MG63 (cell line): ENCODE measurements at regions not wholly inside any gene's neighbourhood (a gene's known extent, or its start where the extent isn't known, plus 50 kb on each side); places are given as distances from the start of the nearest gene placed in this dataset.

Experiments used
- DNase-seq: peaks from one replicate; pipeline ENCODE4 v3.0.0-alpha.2; 2020
- H3K27me3 ChIP-seq: fragments of 250-450 bp; sonication (Bioruptor Pico); 2 replicates; pipeline ENCODE4 v1.5.1; 2020; ENCODE audit warnings: mild to moderate bottlenecking, moderate library complexity
- H3K36me3 ChIP-seq: fragments of 250-450 bp; sonication (Bioruptor Pico); 2 replicates; pipeline ENCODE4 v1.5.1; 2020; ENCODE audit warnings: mild to moderate bottlenecking, moderate library complexity
- H3K4me3 ChIP-seq: fragments of 250-450 bp; sonication (Bioruptor Pico); 2 replicates; pipeline ENCODE4 v1.5.1; 2020; ENCODE audit warnings: mild to moderate bottlenecking, moderate library complexity
- H3K9me3 ChIP-seq: fragments of 250-450 bp; sonication (Bioruptor Pico); 2 replicates; pipeline ENCODE4 v1.5.1; 2020; ENCODE audit warnings: mild to moderate bottlenecking, moderate library complexity

DNA sequence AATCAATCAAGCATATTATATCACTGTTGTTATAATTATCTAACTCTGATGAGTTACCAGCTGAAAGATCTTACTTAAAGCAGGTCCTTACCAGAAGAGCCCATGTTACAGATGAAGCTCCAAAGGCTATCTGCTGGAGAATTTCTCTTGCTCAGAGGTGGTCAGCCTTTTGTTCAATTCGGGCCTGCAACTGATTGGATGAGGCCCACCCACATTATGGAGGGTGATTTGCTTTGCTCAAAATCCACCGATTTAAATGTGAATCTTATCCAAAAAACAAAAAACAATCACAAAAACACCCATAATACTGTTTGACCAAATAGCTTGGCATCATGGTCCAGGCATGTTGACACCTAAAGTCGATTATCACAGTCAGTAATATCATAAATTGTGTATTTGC is 348.6 kb upstream of the ANO3 start:
- H3K4me3 ChIP-seq, result no peak overlapping the region
- H3K36me3 ChIP-seq, result no peaks in the 10 kb centered on the region
- DNase-seq, result no peak
- no peaks in the 10 kb centered on the region for H3K27me3 ChIP-seq
- H3K9me3 ChIP-seq, result no peaks in the 10 kb centered on the region

DNA sequence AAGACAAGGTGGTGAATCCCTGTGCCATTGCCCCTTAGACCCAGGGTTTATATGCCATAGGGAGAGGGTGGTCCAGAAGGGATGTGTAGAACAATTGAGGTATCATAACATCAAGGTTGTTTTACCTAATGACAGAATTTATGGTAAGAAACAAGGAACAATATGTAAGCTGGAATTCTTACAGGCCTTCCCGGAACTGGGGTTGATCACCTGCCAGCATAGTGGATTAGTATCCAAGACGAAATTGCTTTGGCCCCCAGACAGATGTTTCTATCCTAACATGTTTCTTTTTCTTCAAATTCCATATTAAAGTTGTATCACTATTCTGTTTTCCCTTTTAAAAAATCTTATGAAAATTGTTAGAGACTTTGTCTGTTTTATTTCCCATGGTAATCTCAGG is 343.8 kb upstream of the ANO3 start:
- H3K9me3 ChIP-seq, result no peaks in the 10 kb centered on the region
- H3K4me3 ChIP-seq, result no peak overlapping the region
- no peaks in the 10 kb centered on the region for H3K36me3 ChIP-seq
- no peaks in the 10 kb centered on the region for H3K27me3 ChIP-seq
- DNase-seq, result no peak

DNA sequence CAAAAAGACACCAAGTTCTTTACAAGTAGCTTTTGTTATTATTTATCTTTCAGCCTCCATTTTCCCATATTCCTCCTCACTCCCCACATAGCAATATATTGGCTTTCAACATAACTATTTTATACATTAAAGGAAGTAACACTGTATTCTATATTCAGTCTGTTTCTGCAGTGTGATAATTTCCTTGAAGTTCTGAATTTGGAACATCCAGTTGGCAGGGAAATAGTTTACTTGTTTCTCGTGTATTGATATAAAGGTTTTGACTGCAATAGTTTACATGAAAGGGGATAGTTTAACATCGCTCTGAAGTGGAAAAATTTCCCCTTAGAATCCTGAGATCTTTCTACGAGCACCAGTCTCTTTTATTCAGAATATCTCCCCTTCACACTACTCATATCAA is 341.5 kb upstream of the ANO3 start:
- Histone ChIP-seq H3K9me3 (no peaks in the 10 kb centered on the region), H3K4me3 (no peak overlapping the region), H3K36me3 (no peaks in the 10 kb centered on the region), H3K27me3 (no peaks in the 10 kb centered on the region)
- DNase-seq, result no peak

GRCh38 chr11:25991476-25991875 is 340.5 kb upstream of the ANO3 start:
- no peaks in the 10 kb centered on the region for H3K9me3 ChIP-seq
- no peaks in the 10 kb centered on the region for H3K36me3 ChIP-seq
- no peak overlapping the region for H3K4me3 ChIP-seq
- DNase-seq, result no peak
- H3K27me3 ChIP-seq, result no peaks in the 10 kb centered on the region

DNA sequence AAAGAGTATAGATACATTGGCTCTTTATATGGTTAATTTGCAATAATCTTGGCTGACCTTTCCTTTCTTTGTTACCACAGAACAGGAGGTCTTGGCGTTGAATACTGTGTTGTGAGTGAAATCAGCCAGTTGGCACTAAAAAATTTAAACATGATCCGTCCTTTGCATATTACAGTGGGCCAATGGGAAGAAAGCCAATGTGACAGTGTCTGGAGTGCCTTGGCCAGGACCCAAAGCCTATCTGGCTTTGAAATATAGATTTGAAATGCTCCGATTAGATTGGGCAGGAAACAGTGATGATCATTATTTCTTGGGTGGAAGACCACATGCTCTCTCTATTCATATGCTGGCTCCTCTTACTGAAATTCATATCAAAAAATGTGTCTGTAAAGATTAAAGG is 339.6 kb upstream of the ANO3 start:
- peak; percentile 9 for DNase-seq
- H3K27me3 ChIP-seq, result no peaks in the 10 kb centered on the region
- no peak overlapping the region for H3K4me3 ChIP-seq
- H3K36me3 ChIP-seq, result no peaks in the 10 kb centered on the region
- H3K9me3 ChIP-seq, result no peaks in the 10 kb centered on the region

DNA sequence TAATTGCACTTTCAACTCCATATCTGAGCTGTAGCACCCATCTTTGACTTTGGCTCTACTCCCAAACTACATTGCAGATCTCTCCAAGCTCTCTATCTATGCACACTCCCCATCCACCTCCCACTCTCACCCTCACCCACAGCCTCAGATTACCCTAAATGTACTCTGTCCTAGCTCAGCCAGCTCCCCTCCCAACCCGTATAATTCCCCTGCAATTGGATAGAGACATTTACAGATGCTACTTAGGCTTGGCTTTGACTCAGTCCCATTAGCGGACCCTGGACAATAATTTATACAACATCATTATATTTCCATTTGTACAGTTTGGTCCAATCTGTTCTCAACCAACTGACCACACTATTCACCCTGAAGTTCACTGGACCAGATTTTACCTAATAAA is 338.9 kb upstream of the ANO3 start:
- no peak overlapping the region for H3K4me3 ChIP-seq
- no peak for DNase-seq
- no peaks in the 10 kb centered on the region for H3K36me3 ChIP-seq
- no peaks in the 10 kb centered on the region for H3K27me3 ChIP-seq
- H3K9me3 ChIP-seq, result no peaks in the 10 kb centered on the region

DNA sequence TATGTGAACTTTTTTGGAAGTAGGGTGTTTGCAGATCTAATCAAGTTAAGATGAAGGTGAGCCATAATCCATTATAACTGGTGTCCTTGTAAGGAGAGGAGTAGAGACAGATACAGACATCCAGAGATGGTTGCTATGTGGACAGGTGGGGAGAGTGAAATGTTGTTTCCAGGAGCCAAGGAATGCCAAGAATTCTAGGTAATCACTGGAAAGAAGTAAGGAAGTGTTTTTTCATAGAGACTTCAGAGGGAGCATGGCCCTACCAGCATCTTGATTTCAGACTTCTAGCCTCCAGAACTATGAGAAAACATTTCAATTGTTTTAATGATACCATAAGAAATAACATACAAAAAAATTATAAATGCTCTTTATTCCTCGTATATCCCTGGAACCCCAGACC is 320.5 kb upstream of the ANO3 start:
- Histone ChIP-seq H3K27me3 (no peaks in the 10 kb centered on the region), H3K36me3 (no peaks in the 10 kb centered on the region), H3K9me3 (no peaks in the 10 kb centered on the region), H3K4me3 (no peak overlapping the region)
- DNase-seq, result no peak

GRCh38 chr11:26014456-26015115 is 317.3 kb upstream of the ANO3 start:
- no peak for DNase-seq
- no peaks in the 10 kb centered on the region for H3K36me3 ChIP-seq
- no peaks in the 10 kb centered on the region for H3K27me3 ChIP-seq
- no peak overlapping the region for H3K4me3 ChIP-seq
- H3K9me3 ChIP-seq, result no peaks in the 10 kb centered on the region

GRCh38 chr11:26017322-26017860 is 314.5 kb upstream of the ANO3 start:
- no peaks in the 10 kb centered on the region for H3K9me3 ChIP-seq
- H3K36me3 ChIP-seq, result no peaks in the 10 kb centered on the region
- no peak for DNase-seq

DNA sequence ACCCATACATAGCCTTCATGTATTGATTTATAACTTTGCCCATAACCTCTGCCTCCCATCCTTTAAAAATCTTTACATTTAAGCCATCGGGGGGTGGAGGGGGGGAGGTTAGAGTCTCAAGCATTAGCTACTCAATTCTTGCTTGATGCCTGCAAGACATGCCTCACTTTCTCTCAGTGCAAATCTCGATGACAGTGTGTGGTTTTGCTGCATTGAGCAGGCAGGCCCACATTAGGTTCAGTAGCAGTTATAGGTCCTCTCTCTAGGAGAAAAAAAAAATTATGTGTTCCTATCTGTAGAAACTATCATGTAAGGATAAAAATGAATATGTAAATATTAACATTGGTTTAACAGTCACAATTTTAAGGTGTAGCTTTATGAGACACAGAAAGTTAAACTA is 314.0 kb upstream of the ANO3 start:
- H3K9me3 ChIP-seq, result no peaks in the 10 kb centered on the region
- DNase-seq, result no peak
- H3K36me3 ChIP-seq, result no peaks in the 10 kb centered on the region
- no peak overlapping the region for H3K4me3 ChIP-seq
- no peaks in the 10 kb centered on the region for H3K27me3 ChIP-seq

More at GRCh38 chr11:26017322-26017860, 314.5 kb upstream of the ANO3 start:
- Histone ChIP-seq H3K27me3 (no peaks in the 10 kb centered on the region), H3K4me3 (no peak overlapping the region)

- no peak for DNase-seq
- H3K9me3 ChIP-seq, result no peaks in the 10 kb centered on the region
- H3K4me3 ChIP-seq, result no peak overlapping the region
- H3K27me3 ChIP-seq, result no peaks in the 10 kb centered on the region
- no peaks in the 10 kb centered on the region for H3K36me3 ChIP-seq
These were observed 313.6 kb upstream of the ANO3 start for GRCh38 chr11:26018336-26018735.

- no peak for DNase-seq
- no peaks in the 10 kb centered on the region for H3K27me3 ChIP-seq
- H3K9me3 ChIP-seq, result no peaks in the 10 kb centered on the region
- H3K36me3 ChIP-seq, result no peaks in the 10 kb centered on the region
- no peak overlapping the region for H3K4me3 ChIP-seq
These were observed 312.5 kb upstream of the ANO3 start for GRCh38 chr11:26019386-26019785.

- Histone ChIP-seq H3K4me3 (no peak overlapping the region), H3K9me3 (no peaks in the 10 kb centered on the region), H3K36me3 (no peaks in the 10 kb centered on the region), H3K27me3 (no peaks in the 10 kb centered on the region)
- DNase-seq, result no peak
These were observed 310.9 kb upstream of the ANO3 start for GRCh38 chr11:26021017-26021416.

- H3K36me3 ChIP-seq, result no peaks in the 10 kb centered on the region
- H3K9me3 ChIP-seq, result no peaks in the 10 kb centered on the region
- no peak for DNase-seq
- no peak overlapping the region for H3K4me3 ChIP-seq
- no peaks in the 10 kb centered on the region for H3K27me3 ChIP-seq
These were observed 308.9 kb upstream of the ANO3 start for GRCh38 chr11:26023057-26023456.

- H3K27me3 ChIP-seq, result no peaks in the 10 kb centered on the region
- no peaks in the 10 kb centered on the region for H3K36me3 ChIP-seq
- DNase-seq, result no peak
- H3K4me3 ChIP-seq, result no peak overlapping the region
- H3K9me3 ChIP-seq, result no peaks in the 10 kb centered on the region
These were observed 306.3 kb upstream of the ANO3 start for GRCh38 chr11:26025676-26026075.

- DNase-seq, result no peak
- no peaks in the 10 kb centered on the region for H3K9me3 ChIP-seq
- no peak overlapping the region for H3K4me3 ChIP-seq
- H3K36me3 ChIP-seq, result no peaks in the 10 kb centered on the region
- H3K27me3 ChIP-seq, result no peaks in the 10 kb centered on the region
These were observed 305.9 kb upstream of the ANO3 start for GRCh38 chr11:26026078-26026477.

DNA sequence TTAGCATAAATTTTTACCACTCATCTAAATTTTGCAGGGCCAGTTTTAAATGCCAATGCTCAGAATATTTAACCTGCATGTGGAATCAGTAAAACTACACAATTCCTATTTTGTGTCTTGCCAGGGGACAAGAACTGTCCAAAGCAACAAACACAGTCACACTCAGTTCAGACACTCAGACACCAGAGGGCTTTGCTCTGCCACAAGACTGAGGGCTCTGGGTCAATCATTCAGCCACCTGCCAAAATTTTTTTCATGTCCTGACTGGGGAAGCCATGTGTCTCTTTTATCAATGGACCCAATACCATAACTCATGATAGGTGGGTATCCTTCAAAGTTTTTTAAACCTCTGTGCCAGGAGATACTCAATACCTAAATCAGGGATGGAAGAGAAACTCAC is 304.0 kb upstream of the ANO3 start:
- DNase-seq, result no peak

DNA sequence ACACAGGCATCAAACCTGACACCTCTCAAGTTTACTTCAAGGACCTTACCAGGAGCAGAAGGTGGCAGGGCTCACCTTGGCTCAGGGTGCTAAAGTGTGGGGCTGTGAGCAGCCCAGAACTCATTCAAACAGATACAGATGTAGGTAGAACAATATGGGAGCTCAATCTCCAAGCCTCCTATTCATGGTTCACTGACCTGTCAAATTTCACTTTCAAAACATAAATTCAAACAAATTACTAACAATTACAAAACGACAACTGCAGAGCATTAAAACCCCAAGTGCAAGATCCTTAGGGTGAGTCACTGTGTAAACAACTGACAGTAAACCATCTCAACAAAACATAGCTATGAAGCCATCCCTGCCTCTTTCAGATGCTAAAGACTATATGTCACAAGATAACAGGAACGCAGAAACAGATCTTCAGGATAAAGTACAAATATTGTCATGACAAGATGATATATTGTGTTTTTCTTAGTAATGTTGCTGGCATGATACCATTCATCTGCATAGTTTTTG is 303.5 kb upstream of the ANO3 start:
- Histone ChIP-seq H3K4me3 (no peak overlapping the region), H3K9me3 (no peaks in the 10 kb centered on the region), H3K36me3 (no peaks in the 10 kb centered on the region), H3K27me3 (no peaks in the 10 kb centered on the region)
- DNase-seq, result no peak

More for the DNA sequence above, 304.0 kb upstream of the ANO3 start:
- H3K27me3 ChIP-seq, result no peaks in the 10 kb centered on the region
- no peak overlapping the region for H3K4me3 ChIP-seq
- no peaks in the 10 kb centered on the region for H3K36me3 ChIP-seq
- H3K9me3 ChIP-seq, result no peaks in the 10 kb centered on the region
